Glutamatergic neuron (in vitro differentiated cells): ENCODE measurements at regions not wholly inside any gene's neighbourhood (a gene's known extent, or its start where the extent isn't known, plus 50 kb on each side); places are given as distances from the start of the nearest gene placed in this dataset.

ENCODE experiments used
- DNase-seq: peaks from one replicate; pipeline ENCODE4 v3.0.0; 2022
- H3K27ac Mint-ChIP-seq: one replicate; pipeline ENCODE4 v1.8.0; 2020; ENCODE audit warnings: mild to moderate bottlenecking, mixed read lengths, inconsistent platforms; ENCODE audit not compliant: unreplicated experiment
- H3K27me3 Mint-ChIP-seq: one replicate; pipeline ENCODE4 v1.8.0; 2020; ENCODE audit warnings: mild to moderate bottlenecking, moderate library complexity, mixed read lengths, inconsistent platforms; ENCODE audit not compliant: unreplicated experiment
- H3K36me3 Mint-ChIP-seq: one replicate; pipeline ENCODE4 v1.8.0; 2020; ENCODE audit warnings: mild to moderate bottlenecking, mixed read lengths, inconsistent platforms; ENCODE audit not compliant: unreplicated experiment
- H3K4me1 Mint-ChIP-seq: one replicate; pipeline ENCODE4 v1.8.0; 2020; ENCODE audit warnings: mild to moderate bottlenecking, low read depth, mixed read lengths, inconsistent platforms; ENCODE audit not compliant: unreplicated experiment
- H3K4me3 Mint-ChIP-seq: one replicate; pipeline ENCODE4 v1.8.0; 2020; ENCODE audit warnings: mild to moderate bottlenecking, mixed read lengths, inconsistent platforms; ENCODE audit not compliant: unreplicated experiment
- H3K9me3 Mint-ChIP-seq: one replicate; pipeline ENCODE4 v1.8.0; 2020; ENCODE audit warnings: mild to moderate bottlenecking, moderate library complexity, mixed read lengths, inconsistent platforms; ENCODE audit not compliant: unreplicated experiment
- CTCF ChIP-seq: fragments of 200-600 bp; sonication (generic); IDR thresholded peaks from one replicate; pipeline ENCODE4 v1.5.0; 2021; ENCODE audit not compliant: partially characterized antibody, unreplicated experiment

GRCh38 chr13:58059624-58060023, 428.1 kb downstream of the PCDH17 start:
- no peak overlapping the region for H3K27ac Mint-ChIP-seq
- H3K4me1 Mint-ChIP-seq: no peaks in the 10 kb centered on the region
- no peak for DNase-seq
- no peak for TF ChIP-seq CTCF
- H3K27me3 Mint-ChIP-seq: no peaks in the 10 kb centered on the region
- no peak overlapping the region for H3K4me3 Mint-ChIP-seq
- no peaks in the 10 kb centered on the region for H3K36me3 Mint-ChIP-seq
- no peaks in the 10 kb centered on the region for H3K9me3 Mint-ChIP-seq

GRCh38 chr13:58080806-58081205, 449.3 kb downstream of the PCDH17 start:
- no peaks in the 10 kb centered on the region for H3K36me3 Mint-ChIP-seq
- H3K4me3 Mint-ChIP-seq: no peak overlapping the region
- H3K27ac Mint-ChIP-seq: no peak overlapping the region
- H3K4me1 Mint-ChIP-seq: peaks cover 5% of the 10 kb centered on the region
- no peaks in the 10 kb centered on the region for H3K27me3 Mint-ChIP-seq
- TF ChIP-seq CTCF: no peak
- DNase-seq: no peak
- H3K9me3 Mint-ChIP-seq: no peaks in the 10 kb centered on the region

GRCh38 chr13:58081301-58081820, 449.8 kb downstream of the PCDH17 start:
- H3K27me3 Mint-ChIP-seq: no peaks in the 10 kb centered on the region
- H3K36me3 Mint-ChIP-seq: no peaks in the 10 kb centered on the region
- no peak overlapping the region for H3K4me3 Mint-ChIP-seq
- H3K4me1 Mint-ChIP-seq: peaks cover 5% of the 10 kb centered on the region
- no peak for DNase-seq
- no peak for TF ChIP-seq CTCF
- H3K27ac Mint-ChIP-seq: no peak overlapping the region
- no peaks in the 10 kb centered on the region for H3K9me3 Mint-ChIP-seq

- Mint-ChIP-seq H3K9me3 (no peaks in the 10 kb centered on the region), H3K4me1 (peaks cover 5% of the 10 kb centered on the region), H3K27me3 (no peaks in the 10 kb centered on the region), H3K36me3 (no peaks in the 10 kb centered on the region), H3K27ac (no peak overlapping the region), H3K4me3 (no peak overlapping the region)
- TF ChIP-seq CTCF: no peak
- no peak for DNase-seq
These were observed 451.5 kb downstream of the PCDH17 start for GRCh38 chr13:58083064-58083463.

- Mint-ChIP-seq H3K27ac (no peak overlapping the region), H3K9me3 (no peaks in the 10 kb centered on the region), H3K36me3 (no peaks in the 10 kb centered on the region), H3K27me3 (no peaks in the 10 kb centered on the region), H3K4me1 (peaks cover 5% of the 10 kb centered on the region), H3K4me3 (no peak overlapping the region)
- DNase-seq: no peak
- no peak for TF ChIP-seq CTCF
These were observed 453.7 kb downstream of the PCDH17 start for GRCh38 chr13:58085274-58085673.
